IPS DF 6.9 (cell line): ENCODE measurements at regions not wholly inside any gene's neighbourhood (a gene's known extent, or its start where the extent isn't known, plus 50 kb on each side); places are given as distances from the start of the nearest gene placed in this dataset.

Experiments
- DNase-seq: peaks from one replicate; pipeline ENCODE4 v3.0.0-alpha.2; 2013; ENCODE audit warnings: low read depth, low spot score
- H3K27ac ChIP-seq: one replicate; pipeline ENCODE4 v1.5.1; 2013; ENCODE audit warnings: low read length, control low read depth
- H3K27me3 ChIP-seq: 2 replicates; pipeline ENCODE4 v1.6.1; 2013; ENCODE audit warnings: mild to moderate bottlenecking, low read length; ENCODE audit not compliant: control insufficient read depth, insufficient read depth
- H3K36me3 ChIP-seq: 2 replicates; pipeline ENCODE4 v1.6.1; 2013; ENCODE audit warnings: low read length; ENCODE audit not compliant: control insufficient read depth, insufficient read depth
- H3K4me1 ChIP-seq: 2 replicates; pipeline ENCODE4 v1.6.1; 2013; ENCODE audit warnings: low read length; ENCODE audit not compliant: control insufficient read depth, insufficient read depth
- H3K4me3 ChIP-seq: 2 replicates; pipeline ENCODE4 v1.5.1; 2013; ENCODE audit warnings: mild to moderate bottlenecking, low read length
- H3K9me3 ChIP-seq: 2 replicates; pipeline ENCODE4 v1.6.1; 2013; ENCODE audit warnings: low read length, inconsistent platforms; ENCODE audit not compliant: control insufficient read depth, insufficient read depth
- WGBS: extraction: QIAGEN DNeasy Blood & Tissue Kit; methylation state at CpG from one replicate; pipeline ENCODE4 v1.1.7; 2013; ENCODE audit warnings: mixed read lengths, missing lambda C conversion rate; ENCODE audit not compliant: insufficient read length, insufficient coverage; 5-methylcytosine and 5-hydroxymethylcytosine counted together

DNA sequence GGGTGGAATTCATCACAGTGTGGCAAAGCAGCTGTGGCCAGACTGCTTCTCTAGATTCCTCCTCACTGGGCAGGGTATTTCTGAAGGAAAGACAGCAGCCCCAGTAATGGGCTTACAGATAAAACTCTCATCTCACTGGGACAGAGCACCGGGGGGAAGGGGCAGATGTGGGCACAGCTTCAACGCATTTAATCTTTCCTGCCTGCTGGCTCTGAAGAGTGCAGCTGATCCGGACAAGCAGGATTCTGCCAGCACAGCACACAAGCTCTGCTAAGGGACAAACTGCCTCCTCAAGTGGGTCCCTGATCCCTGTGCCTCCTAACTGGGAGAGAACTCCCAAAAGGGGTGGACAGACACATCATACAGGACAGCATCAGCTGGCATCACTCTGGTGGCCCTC lies 779.9 kb upstream of the CNTNAP5 start:
- Histone ChIP-seq H3K27ac (no peak overlapping the region), H3K4me3 (no peak overlapping the region), H3K36me3 (no peaks in the 10 kb centered on the region), H3K9me3 (no peaks in the 10 kb centered on the region), H3K4me1 (no peaks in the 10 kb centered on the region), H3K27me3 (no peaks in the 10 kb centered on the region)
- no CpG with 5 or more reads among the region's 3 CpGs for WGBS
- no peak for DNase-seq

DNA sequence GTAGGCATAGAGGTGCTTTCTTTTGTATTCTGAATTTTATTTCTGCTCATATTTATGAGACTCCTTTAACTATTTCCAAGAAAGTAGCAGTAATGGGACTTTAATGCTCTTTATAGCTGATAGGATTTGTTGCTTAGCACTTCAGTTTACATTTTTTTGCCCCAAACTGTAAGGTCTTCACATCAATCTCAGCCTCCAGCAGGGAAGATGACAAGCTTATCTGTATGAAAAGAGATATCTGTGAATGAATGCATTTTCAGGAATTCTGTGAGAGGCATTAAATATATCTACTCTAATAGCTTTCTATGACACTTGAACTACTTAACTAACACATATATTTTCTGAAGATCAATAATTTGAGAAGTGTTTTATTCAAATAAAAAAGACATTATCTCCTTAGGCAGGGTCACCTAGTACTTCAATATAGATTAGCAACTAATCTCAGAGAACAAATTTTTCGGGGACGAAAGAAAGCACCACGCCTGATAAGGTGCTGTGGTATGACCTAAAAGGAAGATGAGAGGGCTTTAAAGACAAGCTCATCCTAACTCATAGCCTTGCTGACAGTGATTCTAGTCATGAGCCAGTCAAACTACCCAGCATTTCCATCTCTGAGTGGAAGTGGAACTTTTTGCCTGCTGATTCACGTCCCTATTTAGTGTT lies 766.1 kb upstream of the CNTNAP5 start:
- Histone ChIP-seq H3K4me1 (no peaks in the 10 kb centered on the region), H3K27me3 (no peaks in the 10 kb centered on the region), H3K27ac (no peak overlapping the region), H3K9me3 (no peaks in the 10 kb centered on the region), H3K36me3 (no peaks in the 10 kb centered on the region), H3K4me3 (no peak overlapping the region)
- WGBS = no CpG with 5 or more reads among the region's 4 CpGs
- DNase-seq = no peak

DNA sequence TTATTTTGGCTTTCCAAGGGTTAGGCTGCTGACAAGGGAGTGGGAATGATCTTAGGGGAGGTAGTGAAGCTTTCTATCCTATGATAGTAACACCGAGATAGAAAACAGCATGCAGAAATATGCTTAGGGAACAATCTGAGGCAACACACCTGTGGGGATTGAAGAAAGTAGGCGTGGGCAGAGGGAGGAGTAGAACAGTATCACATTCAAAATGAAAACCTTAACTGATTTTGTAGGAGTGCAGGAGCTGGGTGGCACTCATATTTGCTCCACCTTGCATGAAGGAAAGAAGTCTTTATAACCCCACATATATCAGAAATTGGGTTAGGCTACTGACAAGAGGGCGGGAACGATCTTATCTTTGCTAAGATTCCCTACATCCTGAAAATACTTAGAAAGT lies 762.2 kb upstream of the CNTNAP5 start:
- no peaks in the 10 kb centered on the region for H3K4me1 ChIP-seq
- H3K27ac ChIP-seq = no peak overlapping the region
- WGBS = no CpG with 5 or more reads among the region's 4 CpGs
- no peak overlapping the region for H3K4me3 ChIP-seq
- no peak for DNase-seq
- H3K36me3 ChIP-seq = no peaks in the 10 kb centered on the region
- no peaks in the 10 kb centered on the region for H3K27me3 ChIP-seq
- H3K9me3 ChIP-seq = no peaks in the 10 kb centered on the region

DNA sequence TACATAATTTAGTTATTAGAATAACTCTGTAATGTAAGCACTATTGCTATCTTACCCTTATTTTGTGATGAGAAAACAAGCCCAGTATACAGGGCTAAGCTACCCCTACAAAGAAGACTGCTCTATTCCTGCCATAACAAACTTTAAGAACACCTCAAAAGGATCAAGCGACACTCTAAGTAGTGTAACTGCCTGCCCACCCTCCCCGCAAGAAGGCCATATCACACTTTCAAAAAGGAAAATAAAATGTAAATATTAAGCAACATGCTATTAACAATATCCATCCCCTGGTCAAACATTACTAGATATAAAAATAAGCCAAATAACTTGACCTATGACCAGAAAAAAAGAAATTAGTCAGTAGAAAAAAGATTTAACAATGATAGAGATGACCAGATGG lies 741.7 kb upstream of the CNTNAP5 start:
- Histone ChIP-seq H3K27ac (no peak overlapping the region), H3K9me3 (no peaks in the 10 kb centered on the region), H3K36me3 (no peaks in the 10 kb centered on the region), H3K4me3 (no peak overlapping the region), H3K4me1 (no peaks in the 10 kb centered on the region), H3K27me3 (no peaks in the 10 kb centered on the region)
- no peak for DNase-seq
- no CpG with 5 or more reads among the region's 2 CpGs for WGBS

DNA sequence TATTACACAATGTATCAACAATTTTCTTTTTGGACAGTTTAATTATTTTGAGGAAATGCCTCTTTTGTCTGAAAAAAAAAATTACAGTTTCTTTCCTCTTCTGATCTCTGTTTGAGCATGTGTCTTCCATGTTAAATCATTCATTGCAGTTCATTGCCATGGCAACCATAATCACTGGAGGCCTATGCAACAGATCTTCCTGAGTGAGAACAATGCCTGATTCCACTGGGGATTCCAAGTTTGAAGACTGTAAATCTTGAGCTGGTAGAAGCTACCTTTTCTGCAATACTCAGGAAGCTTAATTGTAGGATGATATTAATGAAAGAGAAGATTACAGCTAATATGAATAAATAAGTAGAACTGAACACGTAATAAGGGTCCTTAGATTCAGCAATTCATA lies 721.4 kb upstream of the CNTNAP5 start:
- WGBS = no CpG with 5 or more reads among the region's 1 CpG
- H3K27ac ChIP-seq = no peak overlapping the region
- no peak overlapping the region for H3K4me3 ChIP-seq
- no peaks in the 10 kb centered on the region for H3K9me3 ChIP-seq
- H3K4me1 ChIP-seq = no peaks in the 10 kb centered on the region
- no peaks in the 10 kb centered on the region for H3K36me3 ChIP-seq
- DNase-seq = no peak
- H3K27me3 ChIP-seq = no peaks in the 10 kb centered on the region
